Calu3 (cell line): ENCODE measurements at regions not wholly inside any gene's neighbourhood (a gene's known extent, or its start where the extent isn't known, plus 50 kb on each side); places are given as distances from the start of the nearest gene placed in this dataset.

Experiments used
- BruUV-seq: library from RNA; stranded (reverse); fragments of 400-500 nt; replicated peaks from 2 replicates; lab custom pipeline; 2021; lab: Mats Ljungman, UMichigan
- CTCF ChIA-PET: fragments of 300-600 bp; sonication (Branson Sonifier 250); formaldehyde crosslinking; loops from one replicate; lab custom pipeline; 2022; ENCODE audit warnings: antibody characterized with exemption; lab: Charles Lee
- DNase-seq: peaks from one replicate; pipeline ENCODE4 v3.0.0; 2022
- H3K27ac Mint-ChIP-seq: one replicate; pipeline ENCODE4 v1.8.0; 2022; ENCODE audit warnings: mixed read lengths; ENCODE audit not compliant: unreplicated experiment
- H3K27me3 Mint-ChIP-seq: one replicate; pipeline ENCODE4 v1.8.0; 2022; ENCODE audit warnings: mixed read lengths; ENCODE audit not compliant: unreplicated experiment
- H3K36me3 Mint-ChIP-seq: one replicate; pipeline ENCODE4 v1.8.0; 2022; ENCODE audit warnings: mild to moderate bottlenecking, moderate library complexity, mixed read lengths; ENCODE audit not compliant: insufficient read depth, unreplicated experiment
- H3K4me1 Mint-ChIP-seq: one replicate; pipeline ENCODE4 v1.8.0; 2022; ENCODE audit warnings: mild to moderate bottlenecking, low read depth, mixed read lengths; ENCODE audit not compliant: unreplicated experiment
- H3K4me3 Mint-ChIP-seq: one replicate; pipeline ENCODE4 v1.8.0; 2022; ENCODE audit warnings: mild to moderate bottlenecking, low read depth, moderate library complexity, mixed read lengths; ENCODE audit not compliant: unreplicated experiment
- H3K9me3 Mint-ChIP-seq: one replicate; pipeline ENCODE4 v1.8.0; 2022; ENCODE audit warnings: low read depth, mixed read lengths; ENCODE audit not compliant: unreplicated experiment
- intact Hi-C: fragments of 100-400 bp; cut with micrococcal nuclease; formaldehyde crosslinking; loops from one replicate; pipeline ENCODE4 v1.10.0; 2022; ENCODE audit not compliant: unreplicated experiment
- TF ChIP-seq, protein P1 (sequence below): fragments of 200-600 bp; IDR thresholded peaks from one replicate; pipeline ENCODE4 v1.8.0; 2022; ENCODE audit warnings: antibody characterized with exemption; ENCODE audit not compliant: unreplicated experiment

DNA sequence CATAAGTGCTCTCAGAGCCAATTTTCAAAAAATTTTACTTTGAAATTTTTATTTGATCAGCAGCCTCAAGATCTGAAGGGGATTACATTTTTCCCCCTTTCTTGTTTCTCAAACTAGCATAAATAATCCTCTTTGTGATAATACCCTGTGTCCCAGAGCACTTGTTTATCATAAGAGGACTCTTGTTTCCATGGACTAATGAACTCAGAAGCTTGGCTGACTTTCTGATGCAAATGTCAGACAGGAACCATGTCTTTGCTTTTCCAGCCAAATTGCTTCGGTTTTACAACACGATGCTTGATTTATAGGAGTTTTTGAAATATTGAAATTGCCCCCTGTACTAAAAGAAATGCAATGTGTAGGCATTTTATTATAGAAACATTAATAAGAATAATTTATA lies 859.3 kb upstream of the LCORL start:
- no peak overlapping the region for H3K4me3 Mint-ChIP-seq
- H3K9me3 Mint-ChIP-seq = peaks cover 4% of the 10 kb centered on the region
- DNase-seq = no peak
- H3K27ac Mint-ChIP-seq = no peak overlapping the region
- intact Hi-C loops = no loop called here
- BruUV-seq = no TSS peak
- CTCF ChIA-PET = no interaction called here
- TF ChIP-seq, protein P1, sequence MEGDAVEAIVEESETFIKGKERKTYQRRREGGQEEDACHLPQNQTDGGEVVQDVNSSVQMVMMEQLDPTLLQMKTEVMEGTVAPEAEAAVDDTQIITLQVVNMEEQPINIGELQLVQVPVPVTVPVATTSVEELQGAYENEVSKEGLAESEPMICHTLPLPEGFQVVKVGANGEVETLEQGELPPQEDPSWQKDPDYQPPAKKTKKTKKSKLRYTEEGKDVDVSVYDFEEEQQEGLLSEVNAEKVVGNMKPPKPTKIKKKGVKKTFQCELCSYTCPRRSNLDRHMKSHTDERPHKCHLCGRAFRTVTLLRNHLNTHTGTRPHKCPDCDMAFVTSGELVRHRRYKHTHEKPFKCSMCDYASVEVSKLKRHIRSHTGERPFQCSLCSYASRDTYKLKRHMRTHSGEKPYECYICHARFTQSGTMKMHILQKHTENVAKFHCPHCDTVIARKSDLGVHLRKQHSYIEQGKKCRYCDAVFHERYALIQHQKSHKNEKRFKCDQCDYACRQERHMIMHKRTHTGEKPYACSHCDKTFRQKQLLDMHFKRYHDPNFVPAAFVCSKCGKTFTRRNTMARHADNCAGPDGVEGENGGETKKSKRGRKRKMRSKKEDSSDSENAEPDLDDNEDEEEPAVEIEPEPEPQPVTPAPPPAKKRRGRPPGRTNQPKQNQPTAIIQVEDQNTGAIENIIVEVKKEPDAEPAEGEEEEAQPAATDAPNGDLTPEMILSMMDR = no peak
- no peaks in the 10 kb centered on the region for H3K27me3 Mint-ChIP-seq
- H3K4me1 Mint-ChIP-seq = peaks cover 9% of the 10 kb centered on the region
- no peaks in the 10 kb centered on the region for H3K36me3 Mint-ChIP-seq

DNA sequence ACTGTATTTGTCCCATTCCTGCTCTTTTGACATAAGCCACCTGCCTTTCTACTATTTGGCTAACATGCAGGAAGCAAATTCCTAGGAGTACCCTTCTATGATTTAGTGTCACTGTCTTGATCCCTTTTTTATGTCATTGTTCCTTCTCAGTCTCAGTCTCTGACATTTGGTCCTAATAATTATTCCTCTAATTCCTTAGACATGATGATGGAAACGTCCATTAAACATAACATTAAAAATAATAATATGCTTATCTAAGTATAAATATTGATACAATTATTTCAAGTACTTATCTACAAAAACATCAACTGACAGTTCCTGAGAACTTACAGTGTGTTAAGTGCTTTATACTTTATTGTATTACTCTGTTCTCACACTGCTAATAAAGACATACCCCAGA lies 857.0 kb upstream of the LCORL start:
- CTCF ChIA-PET = no interaction called here
- no peaks in the 10 kb centered on the region for H3K36me3 Mint-ChIP-seq
- no peak overlapping the region for H3K4me3 Mint-ChIP-seq
- no peak overlapping the region for H3K27ac Mint-ChIP-seq
- peaks cover 9% of the 10 kb centered on the region for H3K4me1 Mint-ChIP-seq
- TF ChIP-seq, protein P1 = no peak
- no peak for DNase-seq
- no peaks in the 10 kb centered on the region for H3K27me3 Mint-ChIP-seq
- intact Hi-C loops = no loop called here
- peaks cover 4% of the 10 kb centered on the region for H3K9me3 Mint-ChIP-seq
- BruUV-seq = no TSS peak

DNA sequence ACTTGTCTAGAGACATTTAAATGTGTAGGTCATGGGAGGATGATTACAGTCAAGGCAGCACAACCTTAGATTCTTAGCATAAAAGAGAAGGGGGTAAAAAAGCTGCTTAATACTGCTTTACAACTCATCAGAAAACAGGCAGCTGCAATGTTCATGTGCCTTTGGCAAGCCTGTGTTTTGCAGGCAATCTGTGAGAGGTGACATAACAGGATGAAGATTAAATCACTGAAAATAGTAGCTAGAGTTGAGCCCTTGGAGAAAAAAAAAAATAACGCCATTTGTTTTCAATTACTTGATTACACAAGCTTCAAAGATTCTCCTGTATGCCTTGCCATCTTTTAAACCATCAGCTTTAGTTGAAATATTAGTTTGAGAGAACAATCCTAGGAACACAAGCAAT lies 847.6 kb upstream of the LCORL start:
- no peak overlapping the region for H3K4me3 Mint-ChIP-seq
- no peaks in the 10 kb centered on the region for H3K36me3 Mint-ChIP-seq
- CTCF ChIA-PET = interaction anchor here (0.6 to 0.7 kb wide), 2 partner anchors 10 to 23 kb away, joined by 3 to 4 read pairs; no protein-coding TSS in a partner anchor
- no peaks in the 10 kb centered on the region for H3K27me3 Mint-ChIP-seq
- TF ChIP-seq, protein P1 = no peak
- no peak overlapping the region for H3K27ac Mint-ChIP-seq
- intact Hi-C loops = no loop called here
- no peak for DNase-seq
- BruUV-seq = no TSS peak
- H3K4me1 Mint-ChIP-seq = no peaks in the 10 kb centered on the region
- H3K9me3 Mint-ChIP-seq = no peaks in the 10 kb centered on the region

DNA sequence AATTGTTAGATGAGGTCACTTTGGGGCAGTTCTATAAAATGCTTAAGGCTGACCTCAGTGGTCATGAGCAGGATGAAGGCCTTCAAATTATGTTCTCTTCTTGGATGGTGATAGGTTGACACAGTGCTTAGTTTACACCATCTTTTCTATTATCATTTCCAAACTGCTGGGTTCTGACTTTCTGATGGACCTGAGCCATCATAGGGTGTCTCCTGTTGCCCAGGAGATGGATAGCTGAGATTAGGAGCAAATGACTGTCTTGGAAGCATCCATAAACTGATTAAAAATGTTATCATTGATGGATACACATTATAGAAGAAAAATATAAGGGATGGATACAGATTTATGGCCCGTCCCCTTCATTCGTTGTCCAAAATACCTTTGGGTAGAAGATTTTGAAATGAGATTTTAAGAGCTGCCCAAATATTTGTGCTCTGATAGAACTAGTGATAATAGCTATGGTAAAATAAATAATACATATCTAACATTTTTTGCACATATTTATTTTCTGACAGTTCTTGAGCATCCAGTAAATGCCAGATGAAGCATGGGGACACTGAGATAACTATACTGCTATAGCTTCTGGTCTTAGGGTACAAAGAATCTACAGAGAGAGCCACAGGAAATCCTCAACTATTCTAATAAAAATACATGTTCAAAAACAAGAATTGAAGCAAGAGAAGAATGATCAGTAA lies 839.4 kb upstream of the LCORL start:
- no peak for DNase-seq
- intact Hi-C loops = no loop called here
- Mint-ChIP-seq H3K36me3 (no peaks in the 10 kb centered on the region), H3K4me1 (no peaks in the 10 kb centered on the region), H3K9me3 (peaks cover 5% of the 10 kb centered on the region), H3K4me3 (no peak overlapping the region), H3K27ac (no peak overlapping the region), H3K27me3 (no peaks in the 10 kb centered on the region)
- no TSS peak for BruUV-seq
- CTCF ChIA-PET = no interaction called here
- TF ChIP-seq, protein P1 = no peak
